ENCODE measurements at regions not wholly inside any gene's neighbourhood (a gene's known extent, or its start where the extent isn't known, plus 50 kb on each side); places are given as distances from the start of the nearest gene placed in this dataset.

GRCh38 chr2:215613280-215613679 lies 177.4 kb upstream of the FN1 start:
- no peak for TF ChIP-seq CTCF (IDR thresholded peaks at IDR 0.05)
- no peak for TF ChIP-seq POLR2A (IDR thresholded peaks at IDR 0.05)

Data from right lobe of liver (tissue), 4 donors.